ENCODE measurements at regions not wholly inside any gene's neighbourhood (a gene's known extent, or its start where the extent isn't known, plus 50 kb on each side); places are given as distances from the start of the nearest gene placed in this dataset.
A peak's percentile ranks its signal among the peaks of the same experiment; 100 is the strongest.

DNA sequence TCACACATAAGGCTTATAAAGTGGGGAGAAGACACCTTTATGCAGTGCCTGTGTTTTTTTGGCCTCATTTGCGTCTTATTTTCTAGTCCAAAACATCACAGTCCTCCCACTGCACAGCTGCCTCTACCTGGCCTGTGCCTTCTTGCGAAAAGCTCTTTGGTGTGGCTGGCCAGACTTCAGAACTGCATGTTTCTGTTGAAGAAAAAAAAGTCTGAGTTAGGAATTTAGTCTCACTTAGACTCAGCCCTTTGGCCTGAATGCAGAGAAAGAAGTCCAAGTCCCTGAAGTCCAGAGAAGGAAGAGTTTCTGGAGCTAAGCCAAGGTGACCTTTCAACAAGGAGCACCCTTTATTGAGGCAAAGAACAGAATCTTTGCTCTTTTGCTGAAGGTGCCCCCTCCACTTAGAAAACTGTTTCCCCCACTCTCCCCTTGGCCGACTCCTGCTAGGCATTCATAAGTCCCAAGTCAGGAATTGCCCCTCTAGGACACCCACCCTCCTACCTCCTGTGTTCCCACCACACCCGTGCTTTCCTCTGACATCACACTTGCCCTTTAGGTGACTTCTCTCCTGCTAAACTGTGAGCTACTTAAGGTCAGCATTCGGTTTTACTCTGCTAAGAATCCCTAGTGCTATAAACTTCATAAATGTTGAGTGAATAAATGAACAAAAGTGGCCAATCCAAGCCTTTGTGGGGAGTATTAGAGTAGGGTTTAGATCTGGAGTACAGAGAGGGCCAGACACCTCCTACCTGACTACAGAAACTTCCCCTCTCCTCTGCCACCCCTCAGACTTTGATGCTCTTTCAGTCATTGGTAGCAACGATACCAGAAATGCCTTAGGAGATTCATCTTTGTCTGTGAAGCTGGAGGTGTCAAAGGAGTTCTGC is 226.8 kb downstream of the LACC1 start:
- 49 to 53% methylated on average over 6 of the region's 6 CpGs for WGBS, 2 donors
- Histone ChIP-seq H3K27me3 (ENCODE audit: control insufficient read depth in 1 of 2, insufficient read depth in 2 of 2, low read length in 2 of 2) (no peaks in the 10 kb centered on the region), H3K9me3 (ENCODE audit: control insufficient read depth in 2 of 2, insufficient read depth in 1 of 2, low read depth in 1 of 2, low read length in 1 of 2) (no peaks in the 10 kb centered on the region), H3K27ac (ENCODE audit: low read depth in 2 of 2, low read length in 1 of 2) (peak overlapping the region in 1 of 2 donors; percentile 8), H3K36me3 (ENCODE audit: control insufficient read depth in 2 of 2, insufficient read depth in 2 of 2, low read length in 1 of 2) (no peaks in the 10 kb centered on the region), H3K4me3 (ENCODE audit: low read depth in 1 of 2, low read length in 2 of 2) (no peak overlapping the region), H3K4me1 (ENCODE audit: control insufficient read depth in 2 of 2, insufficient read depth in 2 of 2, low read length in 1 of 2) (peaks cover 0 to 4% of the 10 kb centered on the region in 2 donors)

DNA sequence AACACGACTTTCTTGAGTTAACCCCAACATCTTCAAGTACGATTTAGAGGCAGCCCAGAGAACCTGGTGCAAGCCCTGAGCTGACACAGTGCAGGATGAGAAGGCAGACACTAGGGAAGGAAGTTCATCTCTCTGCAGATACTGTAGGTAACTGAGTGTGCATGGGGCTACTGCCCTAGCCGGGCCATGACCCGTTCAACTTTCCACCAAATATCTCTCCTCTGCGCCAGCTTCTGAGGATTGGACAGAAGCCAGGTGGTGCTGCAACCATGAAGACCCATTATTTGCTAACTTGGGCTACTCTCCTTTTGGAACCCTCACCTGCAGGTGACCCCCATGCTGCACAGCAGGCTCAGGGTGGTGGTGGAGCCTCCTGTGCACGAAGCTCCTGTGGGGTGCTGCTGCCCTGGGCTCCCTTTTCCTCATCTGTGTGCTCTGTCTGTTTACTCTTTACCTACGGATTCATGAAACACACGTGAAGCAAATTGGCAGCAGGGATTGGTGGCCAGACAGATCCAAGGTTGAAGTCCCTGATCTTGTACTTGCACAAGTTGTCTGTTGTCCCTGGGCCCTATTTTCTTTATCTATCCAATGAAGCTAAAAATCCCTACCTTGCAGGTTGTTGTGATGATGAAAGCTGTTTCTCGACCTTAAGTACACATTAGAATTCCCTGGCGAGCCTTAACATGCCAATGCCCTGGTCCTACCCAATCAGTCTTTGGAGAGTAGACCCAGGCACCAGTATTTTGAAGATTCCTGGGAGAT is 227.8 kb downstream of the LACC1 start:
- Histone ChIP-seq H3K4me3 (ENCODE audit: low read depth in 1 of 2, low read length in 2 of 2) (no peak overlapping the region), H3K27ac (ENCODE audit: low read depth in 2 of 2, low read length in 1 of 2) (no peak overlapping the region), H3K27me3 (ENCODE audit: control insufficient read depth in 1 of 2, insufficient read depth in 2 of 2, low read length in 2 of 2) (no peaks in the 10 kb centered on the region), H3K36me3 (ENCODE audit: control insufficient read depth in 2 of 2, insufficient read depth in 2 of 2, low read length in 1 of 2) (no peaks in the 10 kb centered on the region), H3K9me3 (ENCODE audit: control insufficient read depth in 2 of 2, insufficient read depth in 1 of 2, low read depth in 1 of 2, low read length in 1 of 2) (no peaks in the 10 kb centered on the region), H3K4me1 (ENCODE audit: control insufficient read depth in 2 of 2, insufficient read depth in 2 of 2, low read length in 1 of 2) (peaks cover 0 to 4% of the 10 kb centered on the region in 2 donors)
- WGBS, 2 donors = 66 to 67% methylated on average over 9 to 10 of the region's 10 CpGs

DNA sequence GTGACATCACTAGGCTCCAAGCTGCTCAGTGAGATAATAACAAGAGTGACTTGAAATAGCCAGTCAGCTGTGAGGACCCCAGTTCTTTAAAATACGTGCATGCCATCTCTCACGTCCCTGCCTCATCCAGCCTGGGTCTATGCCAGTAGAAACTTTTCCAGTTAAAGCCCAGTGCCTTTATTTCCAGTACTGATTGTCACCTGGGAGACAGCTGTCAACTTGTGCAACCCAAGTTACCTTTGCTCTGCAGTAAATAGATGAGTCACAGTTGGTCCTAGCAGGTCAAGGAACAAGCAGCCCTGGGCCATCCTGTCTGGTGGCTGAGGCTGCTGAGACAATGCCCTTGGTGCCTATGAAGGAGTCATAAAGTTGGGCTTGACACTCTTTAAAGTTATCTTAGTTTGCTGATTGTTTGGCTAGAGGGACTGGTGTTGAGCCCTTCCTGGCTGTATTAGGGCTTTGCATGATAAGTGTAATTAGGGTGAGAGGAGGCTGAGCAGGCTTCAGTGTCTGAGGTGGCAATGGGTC is 228.7 kb downstream of the LACC1 start:
- no peaks in the 10 kb centered on the region for H3K9me3 ChIP-seq (ENCODE audit: control insufficient read depth in 2 of 2, insufficient read depth in 1 of 2, low read depth in 1 of 2, low read length in 1 of 2)
- H3K4me3 ChIP-seq (ENCODE audit: low read depth in 1 of 2, low read length in 2 of 2) = no peak overlapping the region
- H3K27me3 ChIP-seq (ENCODE audit: control insufficient read depth in 1 of 2, insufficient read depth in 2 of 2, low read length in 2 of 2) = no peaks in the 10 kb centered on the region
- H3K36me3 ChIP-seq (ENCODE audit: control insufficient read depth in 2 of 2, insufficient read depth in 2 of 2, low read length in 1 of 2) = no peaks in the 10 kb centered on the region
- peaks cover 0 to 4% of the 10 kb centered on the region in 2 donors for H3K4me1 ChIP-seq (ENCODE audit: control insufficient read depth in 2 of 2, insufficient read depth in 2 of 2, low read length in 1 of 2)
- no peak overlapping the region for H3K27ac ChIP-seq (ENCODE audit: low read depth in 2 of 2, low read length in 1 of 2)
- 44 to 54% methylated on average over 2 of the region's 2 CpGs for WGBS, 2 donors

DNA sequence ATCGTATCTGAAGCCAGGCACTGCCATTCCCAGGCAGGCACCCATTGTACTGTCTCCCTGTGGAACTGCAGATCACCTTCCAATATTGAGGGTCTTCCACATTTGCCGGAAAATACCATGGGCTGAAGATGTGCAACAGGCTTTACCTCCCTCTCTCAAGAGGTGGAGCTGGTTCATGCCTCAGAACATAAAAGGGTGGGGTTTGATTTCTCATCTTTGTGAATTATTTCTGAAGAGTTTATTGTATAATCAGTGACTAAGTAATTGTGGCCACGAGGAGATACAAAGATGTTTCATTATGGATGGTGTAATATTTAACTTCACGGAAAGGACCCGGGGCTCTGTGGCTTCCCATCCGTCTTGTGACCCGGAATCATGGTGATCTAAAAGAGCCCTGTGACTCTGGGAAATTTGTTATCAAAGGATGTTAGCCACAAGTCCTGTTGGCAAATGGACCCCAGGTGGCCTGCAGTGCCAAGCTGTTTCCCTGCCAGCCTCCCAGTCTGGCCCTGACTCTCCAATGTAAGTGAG is 230.5 kb downstream of the LACC1 start:
- no peaks in the 10 kb centered on the region for H3K27me3 ChIP-seq (ENCODE audit: control insufficient read depth in 1 of 2, insufficient read depth in 2 of 2, low read length in 2 of 2)
- no peaks in the 10 kb centered on the region for H3K9me3 ChIP-seq (ENCODE audit: control insufficient read depth in 2 of 2, insufficient read depth in 1 of 2, low read depth in 1 of 2, low read length in 1 of 2)
- WGBS, 2 donors = 67 to 68% methylated on average over 7 of the region's 7 CpGs
- H3K27ac ChIP-seq (ENCODE audit: low read depth in 2 of 2, low read length in 1 of 2) = no peak overlapping the region
- no peak overlapping the region for H3K4me3 ChIP-seq (ENCODE audit: low read depth in 1 of 2, low read length in 2 of 2)
- H3K4me1 ChIP-seq (ENCODE audit: control insufficient read depth in 2 of 2, insufficient read depth in 2 of 2, low read length in 1 of 2) = peaks cover 0 to 4% of the 10 kb centered on the region in 2 donors
- no peaks in the 10 kb centered on the region for H3K36me3 ChIP-seq (ENCODE audit: control insufficient read depth in 2 of 2, insufficient read depth in 2 of 2, low read length in 1 of 2)

DNA sequence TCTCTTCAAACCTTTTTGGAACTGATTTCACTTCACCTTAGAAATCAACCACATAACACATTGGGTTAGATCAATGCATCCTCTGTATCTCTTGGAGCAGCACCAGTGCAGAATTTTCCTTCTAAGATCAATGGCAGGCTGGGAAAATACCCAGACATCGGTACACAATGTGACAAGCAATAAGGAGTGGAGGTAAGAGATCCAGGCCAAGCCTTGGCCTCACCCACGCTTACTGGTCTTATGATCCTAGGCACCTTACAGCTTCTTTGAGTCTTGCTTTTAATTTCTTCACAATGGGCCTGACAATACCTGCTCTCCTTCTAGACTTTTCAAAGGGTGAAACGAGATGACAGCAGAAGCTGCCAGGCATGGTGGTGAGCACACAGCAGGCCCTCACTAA is 232.0 kb downstream of the LACC1 start:
- no peaks in the 10 kb centered on the region for H3K9me3 ChIP-seq (ENCODE audit: control insufficient read depth in 2 of 2, insufficient read depth in 1 of 2, low read depth in 1 of 2, low read length in 1 of 2)
- 68 to 77% methylated on average over 3 of the region's 3 CpGs for WGBS, 2 donors
- H3K27ac ChIP-seq (ENCODE audit: low read depth in 2 of 2, low read length in 1 of 2) = no peak overlapping the region
- H3K4me1 ChIP-seq (ENCODE audit: control insufficient read depth in 2 of 2, insufficient read depth in 2 of 2, low read length in 1 of 2) = peaks cover 0 to under 1% of the 10 kb centered on the region in 2 donors
- no peak overlapping the region for H3K4me3 ChIP-seq (ENCODE audit: low read depth in 1 of 2, low read length in 2 of 2)
- H3K36me3 ChIP-seq (ENCODE audit: control insufficient read depth in 2 of 2, insufficient read depth in 2 of 2, low read length in 1 of 2) = no peaks in the 10 kb centered on the region
- H3K27me3 ChIP-seq (ENCODE audit: control insufficient read depth in 1 of 2, insufficient read depth in 2 of 2, low read length in 2 of 2) = no peaks in the 10 kb centered on the region

DNA sequence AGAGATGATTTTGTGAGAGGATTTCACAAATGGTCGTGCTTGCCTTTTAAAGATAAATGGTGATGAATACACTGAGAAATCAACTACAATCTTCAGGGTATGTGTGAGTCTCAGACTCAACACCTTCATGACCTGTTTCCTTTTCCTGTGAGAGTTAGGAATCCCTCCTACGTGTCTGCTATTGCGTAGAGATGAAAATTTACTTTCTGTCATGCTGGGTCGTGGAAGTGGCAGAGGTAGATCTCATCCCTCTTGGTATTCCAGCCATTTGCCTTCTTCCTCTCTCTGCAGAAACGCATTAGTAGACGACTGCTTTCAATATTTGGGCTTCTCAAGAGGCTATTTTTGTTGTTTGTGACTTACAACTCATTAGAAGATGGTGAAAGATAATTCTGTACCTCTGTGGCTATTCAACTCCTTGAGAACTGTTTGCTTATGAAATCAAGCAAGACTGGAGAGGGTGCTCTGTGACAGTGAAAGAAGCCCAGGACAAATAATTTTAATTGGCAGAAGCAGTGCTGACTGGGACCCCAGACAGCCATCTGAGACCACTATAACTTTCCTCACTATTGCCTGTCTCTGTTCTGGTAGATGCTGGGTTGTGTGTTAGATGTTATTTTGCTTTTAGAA is 233.1 kb downstream of the LACC1 start:
- Histone ChIP-seq H3K27me3 (ENCODE audit: control insufficient read depth in 1 of 2, insufficient read depth in 2 of 2, low read length in 2 of 2) (no peaks in the 10 kb centered on the region), H3K4me3 (ENCODE audit: low read depth in 1 of 2, low read length in 2 of 2) (no peak overlapping the region), H3K36me3 (ENCODE audit: control insufficient read depth in 2 of 2, insufficient read depth in 2 of 2, low read length in 1 of 2) (no peaks in the 10 kb centered on the region), H3K27ac (ENCODE audit: low read depth in 2 of 2, low read length in 1 of 2) (no peak overlapping the region), H3K9me3 (ENCODE audit: control insufficient read depth in 2 of 2, insufficient read depth in 1 of 2, low read depth in 1 of 2, low read length in 1 of 2) (no peaks in the 10 kb centered on the region), H3K4me1 (ENCODE audit: control insufficient read depth in 2 of 2, insufficient read depth in 2 of 2, low read length in 1 of 2) (peaks cover 0 to 3% of the 10 kb centered on the region in 2 donors)
- WGBS, 2 donors = 81 to 83% methylated on average over 6 of the region's 6 CpGs

DNA sequence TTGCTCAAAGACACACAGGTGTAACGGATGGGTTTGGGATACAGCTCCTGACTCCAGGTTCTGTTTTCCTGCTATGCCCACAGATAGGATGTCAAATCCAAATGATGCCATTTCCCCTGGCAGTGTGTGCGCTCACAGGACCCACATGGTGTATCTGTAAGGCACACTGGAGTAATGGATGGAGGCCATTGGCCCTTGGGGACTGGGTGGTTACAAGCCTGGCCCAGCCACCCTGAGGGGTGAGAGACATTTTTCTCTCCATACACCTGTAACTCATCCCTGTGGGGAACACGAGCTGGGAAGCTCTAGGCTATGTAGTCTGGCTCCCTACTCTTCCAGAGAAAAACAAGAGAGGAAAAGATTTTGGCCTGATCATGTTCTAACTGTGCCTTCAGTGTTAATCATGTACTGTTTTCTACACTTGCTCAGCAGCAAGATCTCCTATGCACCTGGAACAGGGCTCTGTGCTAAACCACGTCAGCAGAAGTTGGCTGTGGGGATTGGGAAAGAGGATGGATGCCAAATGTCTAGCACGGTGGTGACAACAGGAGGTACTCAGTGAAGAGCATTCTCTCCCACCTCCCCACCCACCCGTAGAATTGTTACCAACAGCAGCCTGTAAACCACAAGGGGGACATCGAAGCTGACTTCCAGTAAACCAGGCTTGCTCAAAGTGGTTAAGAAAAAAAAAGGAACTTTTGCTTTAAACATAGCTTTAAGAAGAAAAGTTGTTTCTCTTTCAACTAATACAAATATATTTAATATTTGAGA is 237.0 kb downstream of the LACC1 start:
- H3K27ac ChIP-seq (ENCODE audit: low read depth in 2 of 2, low read length in 1 of 2) = peak overlapping the region in 1 of 2 donors; percentile 1
- peaks cover 0 to 3% of the 10 kb centered on the region in 2 donors for H3K4me1 ChIP-seq (ENCODE audit: control insufficient read depth in 2 of 2, insufficient read depth in 2 of 2, low read length in 1 of 2)
- no peaks in the 10 kb centered on the region for H3K27me3 ChIP-seq (ENCODE audit: control insufficient read depth in 1 of 2, insufficient read depth in 2 of 2, low read length in 2 of 2)
- no peak overlapping the region for H3K4me3 ChIP-seq (ENCODE audit: low read depth in 1 of 2, low read length in 2 of 2)
- H3K36me3 ChIP-seq (ENCODE audit: control insufficient read depth in 2 of 2, insufficient read depth in 2 of 2, low read length in 1 of 2) = no peaks in the 10 kb centered on the region
- 57 to 62% methylated on average over 7 of the region's 7 CpGs for WGBS, 2 donors
- H3K9me3 ChIP-seq (ENCODE audit: control insufficient read depth in 2 of 2, insufficient read depth in 1 of 2, low read depth in 1 of 2, low read length in 1 of 2) = no peaks in the 10 kb centered on the region

DNA sequence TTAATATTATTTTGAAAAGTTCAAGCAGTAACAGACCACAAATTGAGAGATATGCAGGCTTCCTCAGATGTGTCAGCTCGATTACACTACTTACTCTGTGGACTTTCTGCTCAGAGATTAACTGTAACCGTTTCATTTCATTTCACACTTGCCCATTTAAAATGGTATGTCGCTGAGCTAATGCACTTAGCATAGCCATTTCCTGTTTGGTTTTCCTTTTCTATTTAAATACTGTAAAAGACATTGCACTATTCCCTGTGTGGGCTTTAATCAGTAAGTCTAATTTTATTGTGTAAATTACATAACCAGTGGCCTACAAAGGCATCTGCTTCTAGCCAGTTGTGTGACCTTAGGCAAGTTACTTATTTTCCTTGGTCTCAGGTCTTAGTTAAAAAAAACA is 237.6 kb downstream of the LACC1 start:
- no peak overlapping the region for H3K27ac ChIP-seq (ENCODE audit: low read depth in 2 of 2, low read length in 1 of 2)
- peaks cover 0 to 3% of the 10 kb centered on the region in 2 donors for H3K4me1 ChIP-seq (ENCODE audit: control insufficient read depth in 2 of 2, insufficient read depth in 2 of 2, low read length in 1 of 2)
- 14 to 25% methylated on average over 3 of the region's 3 CpGs for WGBS, 2 donors

More for the DNA sequence above, 237.6 kb downstream of the LACC1 start:
- no peak overlapping the region for H3K4me3 ChIP-seq (ENCODE audit: low read depth in 1 of 2, low read length in 2 of 2)
- H3K36me3 ChIP-seq (ENCODE audit: control insufficient read depth in 2 of 2, insufficient read depth in 2 of 2, low read length in 1 of 2) = no peaks in the 10 kb centered on the region
- no peaks in the 10 kb centered on the region for H3K27me3 ChIP-seq (ENCODE audit: control insufficient read depth in 1 of 2, insufficient read depth in 2 of 2, low read length in 2 of 2)
- no peaks in the 10 kb centered on the region for H3K9me3 ChIP-seq (ENCODE audit: control insufficient read depth in 2 of 2, insufficient read depth in 1 of 2, low read depth in 1 of 2, low read length in 1 of 2)

All from esophagus (tissue), 2 donors.